ENCODE measurements at regions not wholly inside any gene's neighbourhood (a gene's known extent, or its start where the extent isn't known, plus 50 kb on each side); places are given as distances from the start of the nearest gene placed in this dataset.

- ATAC-seq = no peak
Measured at GRCh38 chr2:150572961-150573395, 85.5 kb upstream of the RND3 start.

GRCh38 chr2:150572194-150572766 is 84.8 kb upstream of the RND3 start:
- ATAC-seq = no peak

- ATAC-seq = no peak
Measured at GRCh38 chr2:150571121-150571520, 83.7 kb upstream of the RND3 start.

GRCh38 chr2:150570712-150571111 is 83.2 kb upstream of the RND3 start:
- no peak for ATAC-seq

GRCh38 chr2:150569761-150570160 is 82.3 kb upstream of the RND3 start:
- ATAC-seq = no peak

- ATAC-seq = no peak
Measured at GRCh38 chr2:150567771-150568301, 80.4 kb upstream of the RND3 start.

- ATAC-seq = no peak
Measured at GRCh38 chr2:150566289-150566688, 78.8 kb upstream of the RND3 start.

- no peak for ATAC-seq
Measured at GRCh38 chr2:150561076-150561475, 73.6 kb upstream of the RND3 start.

GRCh38 chr2:150557020-150557600 is 69.6 kb upstream of the RND3 start:
- ATAC-seq = no peak

- no peak for ATAC-seq
Measured at GRCh38 chr2:150555611-150556356, 68.3 kb upstream of the RND3 start.

GRCh38 chr2:150554046-150554445 is 66.6 kb upstream of the RND3 start:
- no peak for ATAC-seq

- no peak for ATAC-seq
Measured at GRCh38 chr2:150552041-150552820, 64.8 kb upstream of the RND3 start.

GRCh38 chr2:150549381-150549780 is 61.9 kb upstream of the RND3 start:
- no peak for ATAC-seq

- ATAC-seq = no peak
Measured at GRCh38 chr2:150548527-150548926, 61.1 kb upstream of the RND3 start.

- ATAC-seq = no peak
Measured at GRCh38 chr2:150545916-150546315, 58.4 kb upstream of the RND3 start.

GRCh38 chr2:150544731-150545130 is 57.3 kb upstream of the RND3 start:
- no peak for ATAC-seq

- no peak for ATAC-seq
Measured at GRCh38 chr2:150542692-150543091, 55.2 kb upstream of the RND3 start.

GRCh38 chr2:150542172-150542571 is 54.7 kb upstream of the RND3 start:
- no peak for ATAC-seq

- no peak for ATAC-seq
Measured at GRCh38 chr2:150538651-150539201, 51.3 kb upstream of the RND3 start.

Data from activated CD4-positive, CD25-positive, alpha-beta regulatory T cell treated with anti-CD3 and anti-CD28 coated beads, Interleukin-2, amount 50 U/mL, for 24 hours (primary cell).